ENCODE measurements at regions not wholly inside any gene's neighbourhood (a gene's known extent, or its start where the extent isn't known, plus 50 kb on each side); places are given as distances from the start of the nearest gene placed in this dataset.

- no peaks in the 10 kb centered on the region for H3K9me3 ChIP-seq (ENCODE audit: control insufficient read depth, insufficient read depth, low read depth, low read length)
- no peak overlapping the region for H3K4me2 ChIP-seq (ENCODE audit: extremely low read depth, insufficient read depth, low read length)
- no peaks in the 10 kb centered on the region for H3K79me2 ChIP-seq (ENCODE audit: control insufficient read depth, insufficient read depth, low read length)
- no peak for DNase-seq (ENCODE audit: low read depth in 2 of 2)
- H3K4me3 ChIP-seq (replicated peaks in 1 of 4; ENCODE audit: control extremely low read depth in 1 of 4, insufficient read depth in 1 of 4, low read depth in 3 of 4, low read length in 4 of 4) = no peak overlapping the region
- no peak overlapping the region for H2AFZ ChIP-seq (ENCODE audit: low read length)
- no peaks in the 10 kb centered on the region for H4K20me1 ChIP-seq (ENCODE audit: control insufficient read depth, extremely low read depth, insufficient read depth, low read length)
- no peak overlapping the region for H3K27ac ChIP-seq (ENCODE audit: insufficient read depth, low read length)
- H3K27me3 ChIP-seq (ENCODE audit: control insufficient read depth, insufficient read depth, low read length) = no peaks in the 10 kb centered on the region
- no peaks in the 10 kb centered on the region for H3K4me1 ChIP-seq (ENCODE audit: control insufficient read depth, extremely low read depth, insufficient read depth, low read length)
- TF ChIP-seq EZH2 (IDR thresholded peaks at IDR 0.05; ENCODE audit: low read length, missing control alignments) (no peak), CTCF (conservative IDR thresholded peaks at IDR 0.05 in 1 of 2, IDR thresholded peaks at IDR 0.05 in 1 of 2; ENCODE audit: low read depth in 1 of 2, low read length in 2 of 2) (no peak)
- H3K36me3 ChIP-seq (ENCODE audit: control insufficient read depth, insufficient read depth, low read length) = no peaks in the 10 kb centered on the region
- no peak overlapping the region for H3K9ac ChIP-seq (ENCODE audit: insufficient read depth, low read length)
These were observed 138.8 kb upstream of the RASSF8 start for GRCh38 chr12:25819691-25820090.

GRCh38 chr12:25822281-25822680 lies 136.2 kb upstream of the RASSF8 start:
- DNase-seq (ENCODE audit: low read depth in 2 of 2) = no peak
- Histone ChIP-seq H4K20me1 (ENCODE audit: control insufficient read depth, extremely low read depth, insufficient read depth, low read length) (no peaks in the 10 kb centered on the region), H3K4me3 (replicated peaks in 1 of 4; ENCODE audit: control extremely low read depth in 1 of 4, insufficient read depth in 1 of 4, low read depth in 3 of 4, low read length in 4 of 4) (no peak overlapping the region), H3K27ac (ENCODE audit: insufficient read depth, low read length) (no peak overlapping the region), H3K9me3 (ENCODE audit: control insufficient read depth, insufficient read depth, low read depth, low read length) (no peaks in the 10 kb centered on the region), H3K79me2 (ENCODE audit: control insufficient read depth, insufficient read depth, low read length) (no peaks in the 10 kb centered on the region), H3K4me1 (ENCODE audit: control insufficient read depth, extremely low read depth, insufficient read depth, low read length) (no peaks in the 10 kb centered on the region), H3K9ac (ENCODE audit: insufficient read depth, low read length) (no peak overlapping the region), H2AFZ (ENCODE audit: low read length) (no peak overlapping the region), H3K4me2 (ENCODE audit: extremely low read depth, insufficient read depth, low read length) (no peak overlapping the region), H3K27me3 (ENCODE audit: control insufficient read depth, insufficient read depth, low read length) (no peaks in the 10 kb centered on the region), H3K36me3 (ENCODE audit: control insufficient read depth, insufficient read depth, low read length) (no peaks in the 10 kb centered on the region)
- TF ChIP-seq EZH2 (IDR thresholded peaks at IDR 0.05; ENCODE audit: low read length, missing control alignments) = no peak
- no peak for TF ChIP-seq CTCF (conservative IDR thresholded peaks at IDR 0.05 in 1 of 2, IDR thresholded peaks at IDR 0.05 in 1 of 2; ENCODE audit: low read depth in 1 of 2, low read length in 2 of 2)

GRCh38 chr12:25824734-25825133 lies 133.7 kb upstream of the RASSF8 start:
- Histone ChIP-seq H3K27ac (ENCODE audit: insufficient read depth, low read length) (no peak overlapping the region), H3K27me3 (ENCODE audit: control insufficient read depth, insufficient read depth, low read length) (no peaks in the 10 kb centered on the region), H3K79me2 (ENCODE audit: control insufficient read depth, insufficient read depth, low read length) (no peaks in the 10 kb centered on the region), H2AFZ (ENCODE audit: low read length) (no peak overlapping the region), H3K4me3 (replicated peaks in 1 of 4; ENCODE audit: control extremely low read depth in 1 of 4, insufficient read depth in 1 of 4, low read depth in 3 of 4, low read length in 4 of 4) (no peak overlapping the region), H3K9me3 (ENCODE audit: control insufficient read depth, insufficient read depth, low read depth, low read length) (no peaks in the 10 kb centered on the region), H3K36me3 (ENCODE audit: control insufficient read depth, insufficient read depth, low read length) (no peaks in the 10 kb centered on the region), H4K20me1 (ENCODE audit: control insufficient read depth, extremely low read depth, insufficient read depth, low read length) (no peaks in the 10 kb centered on the region), H3K9ac (ENCODE audit: insufficient read depth, low read length) (no peak overlapping the region), H3K4me2 (ENCODE audit: extremely low read depth, insufficient read depth, low read length) (no peak overlapping the region), H3K4me1 (ENCODE audit: control insufficient read depth, extremely low read depth, insufficient read depth, low read length) (peaks cover 11% of the 10 kb centered on the region)
- no peak for DNase-seq (ENCODE audit: low read depth in 2 of 2)
- TF ChIP-seq CTCF (conservative IDR thresholded peaks at IDR 0.05 in 1 of 2, IDR thresholded peaks at IDR 0.05 in 1 of 2; ENCODE audit: low read depth in 1 of 2, low read length in 2 of 2) (no peak), EZH2 (IDR thresholded peaks at IDR 0.05; ENCODE audit: low read length, missing control alignments) (no peak)

Data from fibroblast of lung (primary cell).